ENCODE measurements at regions not wholly inside any gene's neighbourhood (a gene's known extent, or its start where the extent isn't known, plus 50 kb on each side); places are given as distances from the start of the nearest gene placed in this dataset.
"Not testable (repeated sequence)": the region's sequence is repeated elsewhere in the genome, so short reads cannot be mapped to it uniquely, and the experiment has no call there.

- DNase-seq (ENCODE audit: low spot score), result no peak
Measured at GRCh38 chr21:31455506-31455905, 111.4 kb upstream of the TIAM1 start.

DNA sequence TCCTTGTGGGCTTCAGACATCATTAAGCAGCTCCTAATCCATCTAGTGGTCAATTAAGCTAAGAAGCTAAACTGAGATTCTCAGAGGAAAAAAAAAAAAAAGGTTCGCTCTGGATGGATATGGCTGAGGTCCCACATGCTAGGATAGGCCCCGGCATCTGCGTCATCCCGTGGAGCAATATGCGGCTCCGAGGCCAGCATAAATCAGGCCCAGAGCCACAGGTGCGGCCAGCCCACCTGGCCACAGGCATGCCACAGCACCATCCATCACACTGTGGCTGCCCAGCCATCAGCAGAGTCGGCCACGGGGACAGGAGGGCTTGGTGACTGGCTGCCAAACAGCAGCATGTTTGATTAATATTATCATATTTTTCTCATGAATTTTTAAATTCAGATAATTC, 106.9 kb upstream of the TIAM1 start:
- no peak for DNase-seq (ENCODE audit: low spot score)

DNA sequence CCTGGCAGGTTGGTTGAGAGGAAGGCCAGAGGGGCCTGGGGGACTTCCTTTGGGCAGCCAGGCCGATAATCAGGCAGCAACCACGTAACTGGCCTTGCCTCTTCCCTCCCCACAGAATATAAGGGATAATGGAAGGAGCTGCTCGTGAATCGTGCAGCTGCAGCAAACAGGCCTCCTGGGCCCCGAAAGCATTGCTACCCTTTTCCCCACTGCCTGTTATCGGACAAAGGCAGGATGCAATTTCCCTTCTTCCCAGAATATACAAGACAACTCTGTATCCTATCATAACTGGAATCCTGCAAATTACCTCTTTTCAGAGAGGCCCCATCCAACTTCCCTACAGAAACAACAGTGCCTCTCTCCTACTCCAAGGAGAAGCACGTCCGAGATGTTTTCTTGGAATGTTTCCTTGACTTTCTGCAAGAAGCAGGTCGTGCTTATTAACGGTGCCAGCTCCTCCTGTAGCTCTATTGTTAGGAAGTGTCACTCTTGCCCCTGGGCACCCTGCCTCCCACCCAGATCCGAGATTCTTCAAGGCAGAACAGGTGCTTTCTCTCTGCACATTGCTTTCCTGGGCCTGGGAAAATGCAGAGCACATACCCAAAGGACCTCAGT, 106.0 kb upstream of the TIAM1 start:
- no peak for DNase-seq (ENCODE audit: low spot score)

- DNase-seq (ENCODE audit: low spot score), result no peak
Measured at GRCh38 chr21:31448496-31448895, 104.4 kb upstream of the TIAM1 start.

DNA sequence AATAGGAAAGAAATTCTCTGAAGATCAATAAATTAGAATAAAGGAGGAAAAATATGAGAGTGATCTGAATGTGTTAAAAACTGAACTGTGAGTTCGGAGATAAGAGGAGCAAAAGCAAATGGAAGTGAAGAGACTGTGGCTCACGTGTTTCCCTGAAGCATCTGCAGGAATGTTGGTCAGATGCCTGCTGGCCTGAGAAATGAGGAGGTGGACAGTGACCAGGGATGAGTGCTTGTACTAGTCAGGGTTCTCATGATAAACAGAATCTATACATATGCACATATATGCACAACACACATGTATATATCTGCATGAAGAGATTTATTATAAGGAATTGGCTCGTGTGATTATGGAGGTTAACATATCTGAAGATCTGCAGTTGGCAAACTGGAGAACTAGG, 103.4 kb upstream of the TIAM1 start:
- DNase-seq (ENCODE audit: low spot score), result no peak

GRCh38 chr21:31446226-31446855, 102.3 kb upstream of the TIAM1 start:
- no peak for DNase-seq (ENCODE audit: low spot score)

DNA sequence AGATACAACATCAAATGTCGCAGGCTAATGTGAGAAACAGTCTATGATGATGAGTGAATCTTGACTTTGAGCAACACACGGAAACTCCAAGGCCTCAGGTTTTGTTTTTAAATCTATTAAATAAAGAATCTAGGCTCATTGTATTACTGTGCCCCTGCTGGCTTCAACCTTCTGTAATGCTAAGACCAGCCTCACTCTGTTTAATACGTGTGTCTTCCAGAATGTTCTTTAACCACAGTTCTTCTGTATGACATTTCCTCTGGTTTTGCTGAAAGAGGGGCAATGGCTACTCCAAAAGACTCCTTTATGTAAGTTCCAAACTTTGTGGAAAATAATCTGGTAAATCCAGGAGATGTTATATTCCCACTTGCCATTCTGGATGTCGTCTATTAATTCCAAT, 101.1 kb upstream of the TIAM1 start:
- no peak for DNase-seq (ENCODE audit: low spot score)

GRCh38 chr21:31443736-31444521, 99.9 kb upstream of the TIAM1 start:
- DNase-seq (ENCODE audit: low spot score), result no peak

GRCh38 chr21:31442339-31442738, 98.3 kb upstream of the TIAM1 start:
- no peak for DNase-seq (ENCODE audit: low spot score)

DNA sequence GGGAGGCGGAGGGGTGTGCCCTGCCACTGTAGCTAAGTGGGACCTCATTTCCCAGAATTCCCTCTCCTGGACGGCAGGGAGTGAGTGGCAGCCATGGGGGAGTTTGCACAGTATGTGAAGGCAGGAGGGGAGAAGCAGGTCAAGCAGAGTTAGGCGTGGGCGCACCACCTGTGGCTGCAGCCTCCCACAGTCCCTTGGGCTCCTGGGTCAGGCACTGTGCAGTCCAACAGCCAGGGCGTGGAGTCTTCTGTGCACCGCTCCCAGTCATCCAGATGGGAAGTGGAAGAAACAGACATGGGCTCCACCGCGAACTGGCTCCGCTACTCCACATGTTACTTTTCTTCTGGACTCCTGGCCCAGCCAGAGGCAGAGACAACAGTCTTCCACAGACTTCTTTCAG, 85.4 kb upstream of the TIAM1 start:
- no peak for DNase-seq (ENCODE audit: low spot score)

- no peak for DNase-seq (ENCODE audit: low spot score)
Measured at GRCh38 chr21:31426235-31426797, 82.3 kb upstream of the TIAM1 start.

DNA sequence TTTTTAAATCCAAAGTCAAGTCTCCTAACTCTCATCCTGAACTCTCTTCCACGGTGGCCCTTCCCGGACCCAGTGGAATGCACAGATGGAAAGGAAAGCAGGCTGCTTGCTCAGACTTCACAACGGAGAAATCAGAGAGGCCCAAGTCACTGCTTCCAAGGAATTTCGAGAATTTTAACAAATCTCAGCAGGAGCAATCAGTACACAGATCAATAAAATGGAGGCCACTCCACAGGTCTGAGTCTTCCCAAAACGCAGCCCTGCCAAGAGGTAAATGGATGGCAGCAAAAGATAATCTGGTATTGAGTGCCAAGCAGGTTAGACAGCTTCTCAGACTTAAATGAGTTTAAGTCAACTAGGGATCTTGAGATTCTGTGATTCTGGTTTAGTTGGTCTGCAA, 81.1 kb upstream of the TIAM1 start:
- no peak for DNase-seq (ENCODE audit: low spot score)

GRCh38 chr21:31424058-31424457, 80.0 kb upstream of the TIAM1 start:
- no peak for DNase-seq (ENCODE audit: low spot score)

GRCh38 chr21:31420988-31421387, 76.9 kb upstream of the TIAM1 start:
- DNase-seq (ENCODE audit: low spot score), result no peak

- no peak for DNase-seq (ENCODE audit: low spot score)
Measured at GRCh38 chr21:31420354-31420753, 76.3 kb upstream of the TIAM1 start.

GRCh38 chr21:31418377-31419001, 74.4 kb upstream of the TIAM1 start:
- DNase-seq (ENCODE audit: low spot score), result no peak

- not testable (repeated sequence) for DNase-seq (ENCODE audit: low spot score)
Measured at GRCh38 chr21:31417214-31417613, 73.2 kb upstream of the TIAM1 start.

- DNase-seq (ENCODE audit: low spot score), result no peak
Measured at GRCh38 chr21:31416465-31416864, 72.4 kb upstream of the TIAM1 start.

DNA sequence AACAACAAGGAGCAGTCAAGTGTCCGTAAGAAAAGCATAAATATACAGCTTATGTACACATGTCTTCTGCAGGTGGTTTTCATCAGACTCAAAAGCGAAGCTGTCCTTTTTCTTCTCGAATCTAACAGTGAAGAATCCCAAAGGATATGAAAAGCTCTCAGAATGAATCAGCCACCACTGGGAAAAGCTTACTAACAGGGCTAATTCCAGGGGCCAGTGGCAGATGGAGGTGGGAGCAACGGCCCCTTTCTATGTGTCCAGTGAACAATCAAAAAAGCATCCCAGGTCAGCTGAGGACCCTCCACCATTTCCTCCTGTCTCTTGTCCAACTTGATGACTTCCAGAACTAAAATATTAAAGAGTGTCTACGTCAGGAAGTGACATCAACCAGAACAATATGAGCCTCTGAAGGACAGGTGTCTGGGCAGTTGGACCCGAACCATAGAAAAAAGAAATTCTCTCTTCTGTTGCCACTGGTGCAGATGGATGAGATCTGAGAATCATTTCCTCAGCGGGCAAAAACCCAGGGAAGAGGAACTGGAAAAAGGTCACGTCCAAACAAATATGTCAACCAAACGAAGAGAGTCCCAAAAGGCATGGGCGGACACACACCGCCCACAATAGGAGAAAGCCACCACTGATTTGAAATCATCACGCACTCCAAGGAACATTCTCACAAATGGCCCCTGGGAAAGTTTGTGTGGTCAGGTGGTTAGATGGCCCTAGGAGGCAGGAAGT, 70.4 kb upstream of the TIAM1 start:
- DNase-seq (ENCODE audit: low spot score), result no peak

GRCh38 chr21:31413698-31414097, 69.6 kb upstream of the TIAM1 start:
- no peak for DNase-seq (ENCODE audit: low spot score)

GRCh38 chr21:31410499-31411131, 66.6 kb upstream of the TIAM1 start:
- DNase-seq (ENCODE audit: low spot score), result no peak

All from NAMALWA (cell line).